T-cell (primary cell): ENCODE measurements at regions not wholly inside any gene's neighbourhood (a gene's known extent, or its start where the extent isn't known, plus 50 kb on each side); places are given as distances from the start of the nearest gene placed in this dataset.

Experiments used
- ATAC-seq, 4 experiments: fragments of 200-7000 bp in 3 of 4; fragments of 150-1000 bp in 1 of 4; cut with Tn5 transposase; replicated peaks in 1 of 4; 1 replicate in 3 of 4; 2 replicates in 1 of 4; pipeline ENCODE4 v1.10.0; 2021; ENCODE audit warnings: moderate library complexity in 3 of 4, mild to moderate bottlenecking in 2 of 4, moderate number of reproducible peaks in 1 of 4
- CTCF ChIA-PET, 2 donors: fragments of 300-600 bp; sonication (Branson Sonifier 250); formaldehyde crosslinking; loops; one replicate each; lab custom pipeline; 2022; ENCODE audit warnings: antibody characterized with exemption in 2 of 2; lab: Charles Lee
- POLR2A ChIA-PET, 2 donors: fragments of 300-600 bp; sonication (Branson Sonifier 250); formaldehyde crosslinking; loops; one replicate each; lab custom pipeline; 2022; ENCODE audit warnings: antibody characterized with exemption in 2 of 2; lab: Charles Lee
- DNase-seq, 35 experiments: peaks; one replicate each; pipeline versions ENCODE4 v3.0.0 to v3.0.0-alpha.2; 2013 to 2023
- H3K27ac ChIP-seq: one replicate; pipeline ENCODE4 v1.5.1; 2013; ENCODE audit warnings: low read length
- H3K27me3 ChIP-seq, 2 experiments: replicated peaks in 1 of 2; 1 replicate in 1 of 2; 2 replicates in 1 of 2; pipeline versions ENCODE4 v1.6.1 to v1.7.0; 2013; ENCODE audit warnings: low read length in 1 of 2, mixed read lengths in 1 of 2; ENCODE audit not compliant: control insufficient read depth in 2 of 2, insufficient read depth in 2 of 2; ENCODE audit errors: extremely low read depth in 1 of 2
- H3K36me3 ChIP-seq, 2 donors: 1 replicate in 1 of 2; 2 replicates in 1 of 2; pipeline versions ENCODE4 v1.6.1 to v1.7.0; 2013; ENCODE audit warnings: low read length in 1 of 2; ENCODE audit not compliant: control insufficient read depth in 2 of 2, insufficient read depth in 1 of 2; ENCODE audit errors: extremely low read depth in 1 of 2
- H3K4me1 ChIP-seq, 2 experiments: 1 replicate in 1 of 2; 2 replicates in 1 of 2; pipeline versions ENCODE4 v1.6.1 to v1.7.0; 2013; ENCODE audit warnings: low read length in 2 of 2, mixed read lengths in 1 of 2; ENCODE audit not compliant: insufficient read depth in 2 of 2, control insufficient read depth in 1 of 2; ENCODE audit errors: extremely low read depth in 1 of 2
- H3K4me3 ChIP-seq, 2 donors: 1 replicate in 1 of 2; 2 replicates in 1 of 2; pipeline versions ENCODE4 v1.5.1 to v1.7.0; 2013; ENCODE audit warnings: mild to moderate bottlenecking in 2 of 2, low read length in 1 of 2, moderate library complexity in 1 of 2; ENCODE audit not compliant: control insufficient read depth in 1 of 2; ENCODE audit errors: extremely low read depth in 1 of 2
- H3K9me3 ChIP-seq: 2 replicates; pipeline ENCODE4 v1.7.0; 2013
- H3K27ac Mint-ChIP-seq, 2 donors: one replicate each; pipeline ENCODE4 v1.8.0; 2020 to 2021; ENCODE audit warnings: mild to moderate bottlenecking in 2 of 2, mixed read lengths in 2 of 2
- H3K27me3 Mint-ChIP-seq, 2 donors: one replicate each; pipeline ENCODE4 v1.8.0; 2021 to 2022; ENCODE audit warnings: mixed read lengths in 2 of 2
- H3K36me3 Mint-ChIP-seq: one replicate; pipeline ENCODE4 v1.8.0; 2021; ENCODE audit warnings: mixed read lengths
- H3K4me1 Mint-ChIP-seq, 3 donors: one replicate each; pipeline ENCODE4 v1.8.0; 2020 to 2022; ENCODE audit warnings: mixed read lengths in 3 of 3, mild to moderate bottlenecking in 1 of 3
- H3K4me3 Mint-ChIP-seq, 3 donors: one replicate each; pipeline ENCODE4 v1.8.0; 2020 to 2022; ENCODE audit warnings: mild to moderate bottlenecking in 3 of 3, mixed read lengths in 3 of 3, moderate library complexity in 3 of 3
- H3K9me3 Mint-ChIP-seq, 3 donors: one replicate each; pipeline ENCODE4 v1.8.0; 2020 to 2022; ENCODE audit warnings: mixed read lengths in 3 of 3
- WGBS: methylation state at CpG from one replicate; pipeline ENCODE4 v1.1.5; 2013; ENCODE audit warnings: missing lambda C conversion rate; ENCODE audit not compliant: insufficient coverage; 5-methylcytosine and 5-hydroxymethylcytosine counted together

DNA sequence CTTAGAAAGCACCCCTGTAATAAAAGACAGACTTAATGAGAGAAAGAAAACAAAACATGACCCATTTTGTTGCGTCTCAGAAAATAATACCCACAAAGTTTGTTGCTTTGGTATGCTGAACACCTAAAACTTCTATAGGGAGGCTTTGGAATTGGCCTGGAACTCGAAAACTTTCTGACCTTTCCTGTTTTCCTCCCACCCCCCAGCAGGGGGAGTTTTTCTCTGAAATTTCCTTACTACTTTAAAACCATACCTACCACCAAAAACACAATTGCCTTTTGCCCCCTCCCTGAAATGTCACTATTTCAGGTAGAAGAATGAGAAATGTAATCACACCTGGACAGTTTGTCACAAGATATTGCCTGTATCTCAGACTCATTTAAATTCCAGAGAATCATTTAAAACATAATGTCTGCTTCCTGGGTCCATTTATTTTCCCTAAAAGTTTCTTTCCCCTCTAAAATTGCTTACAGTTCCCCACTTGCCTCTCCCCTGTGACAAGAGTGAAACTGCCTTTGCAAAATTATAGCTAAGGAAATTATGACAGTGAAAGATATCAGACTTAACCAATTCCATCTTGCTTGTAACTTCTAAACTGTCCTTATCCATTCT is 2700.2 kb downstream of the PCDH9 start:
- DNase-seq (peak in 1 of 35 experiments; percentile 2), ATAC-seq (no peak)
- Histone ChIP-seq H3K4me3 (no peak overlapping the region), H3K4me1 (no peaks in the 10 kb centered on the region), H3K36me3 (no peaks in the 10 kb centered on the region), H3K9me3 (no peaks in the 10 kb centered on the region), H3K27ac (no peak overlapping the region), H3K27me3 (no peaks in the 10 kb centered on the region)
- Mint-ChIP-seq H3K4me3 (no peak overlapping the region), H3K9me3 (peaks cover 0 to 7% (median 5%) of the 10 kb centered on the region in 3 donors), H3K27ac (no peak overlapping the region), H3K4me1 (no peaks in the 10 kb centered on the region), H3K27me3 (no peaks in the 10 kb centered on the region), H3K36me3 (no peaks in the 10 kb centered on the region)
- ChIA-PET CTCF (no interaction called here), POLR2A (no interaction called here)
- no CpG with 5 or more reads among the region's 2 CpGs for WGBS

DNA sequence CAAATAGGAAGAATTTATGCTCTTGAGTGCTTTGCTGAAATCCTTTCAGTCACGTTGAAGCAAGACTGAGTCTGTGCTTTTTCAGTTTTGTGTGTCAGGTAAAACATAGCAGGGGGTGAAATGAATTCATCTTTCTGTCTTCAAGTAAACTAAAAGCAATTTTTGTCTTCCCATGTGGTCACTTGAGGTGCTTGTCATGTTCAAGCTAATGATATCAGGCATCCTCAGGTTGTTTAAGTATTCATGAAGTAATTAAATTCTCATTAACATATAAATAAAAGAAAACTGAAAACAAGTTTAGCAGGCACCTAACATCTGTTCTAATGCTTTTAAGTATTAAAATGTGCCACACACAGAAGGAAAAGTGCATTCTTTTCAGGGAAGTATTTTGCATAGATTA is 2701.3 kb downstream of the PCDH9 start:
- no peaks in the 10 kb centered on the region for H3K27me3 Mint-ChIP-seq
- CTCF ChIA-PET = no interaction called here
- H3K4me3 ChIP-seq = no peak overlapping the region
- POLR2A ChIA-PET = no interaction called here
- no peaks in the 10 kb centered on the region for H3K4me1 Mint-ChIP-seq
- no peaks in the 10 kb centered on the region for H3K9me3 ChIP-seq
- peaks cover 0 to 7% (median 5%) of the 10 kb centered on the region in 3 donors for H3K9me3 Mint-ChIP-seq
- H3K4me1 ChIP-seq = no peaks in the 10 kb centered on the region
- no peak overlapping the region for H3K4me3 Mint-ChIP-seq
- no peaks in the 10 kb centered on the region for H3K36me3 ChIP-seq
- ATAC-seq (no peak), DNase-seq (no peak)
- no peak overlapping the region for H3K27ac ChIP-seq
- H3K27ac Mint-ChIP-seq = no peak overlapping the region
- H3K27me3 ChIP-seq = no peaks in the 10 kb centered on the region
- H3K36me3 Mint-ChIP-seq = no peaks in the 10 kb centered on the region
- WGBS = 86% methylated on average over 1 of the region's 1 CpG

DNA sequence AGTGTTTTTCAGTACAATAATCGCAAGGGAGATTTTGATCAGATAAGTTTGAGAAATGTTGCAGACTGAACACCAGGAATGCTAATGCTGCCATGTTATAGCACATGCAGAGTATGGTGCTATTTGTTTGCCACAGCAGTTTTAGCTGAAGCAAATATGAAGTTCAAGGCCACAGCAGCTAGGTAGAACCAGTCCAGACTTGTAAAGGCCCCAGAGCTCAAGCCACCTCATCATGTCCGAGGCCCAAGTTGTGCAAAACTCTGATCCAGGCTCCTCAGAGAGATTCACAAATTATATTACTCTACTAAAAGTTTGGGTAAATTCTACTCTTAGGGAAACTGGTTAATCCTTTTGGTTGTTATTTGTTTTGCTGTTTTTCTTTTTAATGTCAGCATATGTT is 2702.6 kb downstream of the PCDH9 start:
- WGBS = no CpG with 5 or more reads among the region's 2 CpGs
- H3K27me3 Mint-ChIP-seq = no peaks in the 10 kb centered on the region
- DNase-seq (no peak), ATAC-seq (no peak)
- peaks cover 0 to 11% (median 5%) of the 10 kb centered on the region in 3 donors for H3K9me3 Mint-ChIP-seq
- ChIA-PET CTCF (no interaction called here), POLR2A (no interaction called here)
- H3K4me3 Mint-ChIP-seq = no peak overlapping the region
- H3K4me1 Mint-ChIP-seq = no peaks in the 10 kb centered on the region
- Histone ChIP-seq H3K36me3 (no peaks in the 10 kb centered on the region), H3K4me3 (no peak overlapping the region), H3K4me1 (no peaks in the 10 kb centered on the region), H3K9me3 (no peaks in the 10 kb centered on the region), H3K27ac (no peak overlapping the region), H3K27me3 (no peaks in the 10 kb centered on the region)
- H3K27ac Mint-ChIP-seq = no peak overlapping the region
- H3K36me3 Mint-ChIP-seq = no peaks in the 10 kb centered on the region

DNA sequence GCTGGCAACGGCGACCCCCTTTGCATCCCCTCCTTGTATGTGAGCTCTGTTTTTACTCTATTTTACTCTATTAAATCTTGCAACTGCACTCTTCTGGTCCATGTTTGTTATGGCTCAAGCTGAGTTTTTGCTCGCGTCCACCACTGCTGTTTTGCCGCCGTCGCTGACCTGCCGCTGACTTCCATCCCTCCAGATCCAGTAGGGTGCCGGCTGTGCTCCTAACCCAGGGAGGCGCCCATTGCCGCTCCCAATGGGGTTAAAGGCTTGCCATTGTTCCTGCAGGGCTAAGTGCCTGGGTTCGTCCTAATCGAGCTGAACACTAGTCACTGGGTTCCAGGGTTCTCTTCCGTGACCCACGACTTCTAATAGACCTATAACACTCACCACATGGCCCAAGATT is 2704.4 kb downstream of the PCDH9 start:
- H3K27ac Mint-ChIP-seq = no peak overlapping the region
- H3K27me3 ChIP-seq = no peaks in the 10 kb centered on the region
- no peaks in the 10 kb centered on the region for H3K4me1 ChIP-seq
- H3K9me3 Mint-ChIP-seq = peaks cover 0 to 11% (median 5%) of the 10 kb centered on the region in 3 donors
- WGBS = 90% methylated on average over 12 of the region's 15 CpGs
- ChIA-PET POLR2A (interaction anchor here in 1 of 2 donors (0.6 kb wide), 1 partner anchor 643 kb away, joined by 4 read pairs; no protein-coding TSS in a partner anchor), CTCF (no interaction called here)
- no peak overlapping the region for H3K4me3 Mint-ChIP-seq
- H3K4me3 ChIP-seq = no peak overlapping the region
- H3K27me3 Mint-ChIP-seq = no peaks in the 10 kb centered on the region
- DNase-seq (no peak), ATAC-seq (no peak)
- H3K36me3 ChIP-seq = no peaks in the 10 kb centered on the region
- no peaks in the 10 kb centered on the region for H3K9me3 ChIP-seq
- H3K27ac ChIP-seq = no peak overlapping the region
- H3K36me3 Mint-ChIP-seq = no peaks in the 10 kb centered on the region
- H3K4me1 Mint-ChIP-seq = no peaks in the 10 kb centered on the region

DNA sequence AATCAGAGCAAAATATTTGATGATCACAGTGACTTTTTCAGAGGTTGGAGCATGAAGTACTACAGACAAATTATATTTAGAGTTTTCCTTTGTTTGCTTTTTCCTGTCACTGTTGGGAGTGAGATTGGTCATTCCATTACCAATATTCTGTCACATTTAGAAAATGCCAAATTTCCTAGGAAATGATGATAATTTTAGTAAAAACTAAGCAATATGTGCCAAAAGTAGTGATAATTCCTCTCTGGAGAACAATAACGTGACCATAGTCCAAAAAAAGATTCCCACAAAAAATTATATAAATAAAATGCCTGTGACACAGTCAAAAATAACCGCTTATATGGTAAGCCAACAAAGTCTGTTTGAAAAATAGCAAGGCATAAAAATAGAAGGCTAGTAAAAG is 2719.4 kb downstream of the PCDH9 start:
- Mint-ChIP-seq H3K27me3 (no peaks in the 10 kb centered on the region), H3K27ac (no peak overlapping the region), H3K36me3 (no peaks in the 10 kb centered on the region), H3K4me1 (no peaks in the 10 kb centered on the region), H3K4me3 (no peak overlapping the region), H3K9me3 (peaks cover 0 to 15% (median 8%) of the 10 kb centered on the region in 3 donors)
- Histone ChIP-seq H3K27me3 (no peaks in the 10 kb centered on the region), H3K9me3 (no peaks in the 10 kb centered on the region), H3K36me3 (no peaks in the 10 kb centered on the region), H3K4me1 (no peaks in the 10 kb centered on the region), H3K4me3 (no peak overlapping the region), H3K27ac (no peak overlapping the region)
- WGBS = no CpG with 5 or more reads among the region's 2 CpGs
- DNase-seq (no peak), ATAC-seq (no peak)
- CTCF ChIA-PET = no interaction called here
- POLR2A ChIA-PET = no interaction called here

DNA sequence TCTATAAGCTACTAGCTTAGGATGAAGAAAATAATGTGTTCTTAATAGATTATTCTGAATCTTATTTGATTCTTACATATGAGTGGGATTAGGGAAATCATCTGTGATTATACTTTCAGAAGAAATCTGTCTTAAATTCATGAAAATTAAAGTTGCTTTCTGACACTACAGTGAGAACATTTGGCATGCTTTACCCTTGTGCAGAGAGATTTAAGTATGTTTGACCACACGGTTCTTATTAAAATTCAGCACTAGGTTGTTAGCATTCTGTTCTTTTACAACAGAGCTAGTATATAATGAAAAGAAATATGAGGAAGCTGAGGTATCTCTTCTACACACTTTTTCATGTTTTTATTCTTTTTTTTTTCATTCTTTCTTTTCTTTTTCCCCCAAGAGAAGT is 2723.9 kb downstream of the PCDH9 start:
- no peaks in the 10 kb centered on the region for H3K36me3 ChIP-seq
- Mint-ChIP-seq H3K4me3 (no peak overlapping the region), H3K9me3 (peaks cover 6 to 24% (median 7%) of the 10 kb centered on the region in 3 donors), H3K36me3 (no peaks in the 10 kb centered on the region), H3K4me1 (no peaks in the 10 kb centered on the region), H3K27ac (no peak overlapping the region), H3K27me3 (no peaks in the 10 kb centered on the region)
- no peaks in the 10 kb centered on the region for H3K27me3 ChIP-seq
- H3K4me1 ChIP-seq = no peaks in the 10 kb centered on the region
- no peak overlapping the region for H3K27ac ChIP-seq
- no peak for ATAC-seq
- CTCF ChIA-PET = no interaction called here
- no peaks in the 10 kb centered on the region for H3K9me3 ChIP-seq
- H3K4me3 ChIP-seq = no peak overlapping the region
- no CpG with 5 or more reads among the region's 1 CpG for WGBS
- DNase-seq = no peak
- POLR2A ChIA-PET = no interaction called here
